EH (cell line): ENCODE measurements at regions not wholly inside any gene's neighbourhood (a gene's known extent, or its start where the extent isn't known, plus 50 kb on each side); places are given as distances from the start of the nearest gene placed in this dataset.

Experiments used
- DNase-seq: peaks from one replicate; pipeline ENCODE4 v3.0.0-alpha.2; 2015; ENCODE audit warnings: low read depth

DNA sequence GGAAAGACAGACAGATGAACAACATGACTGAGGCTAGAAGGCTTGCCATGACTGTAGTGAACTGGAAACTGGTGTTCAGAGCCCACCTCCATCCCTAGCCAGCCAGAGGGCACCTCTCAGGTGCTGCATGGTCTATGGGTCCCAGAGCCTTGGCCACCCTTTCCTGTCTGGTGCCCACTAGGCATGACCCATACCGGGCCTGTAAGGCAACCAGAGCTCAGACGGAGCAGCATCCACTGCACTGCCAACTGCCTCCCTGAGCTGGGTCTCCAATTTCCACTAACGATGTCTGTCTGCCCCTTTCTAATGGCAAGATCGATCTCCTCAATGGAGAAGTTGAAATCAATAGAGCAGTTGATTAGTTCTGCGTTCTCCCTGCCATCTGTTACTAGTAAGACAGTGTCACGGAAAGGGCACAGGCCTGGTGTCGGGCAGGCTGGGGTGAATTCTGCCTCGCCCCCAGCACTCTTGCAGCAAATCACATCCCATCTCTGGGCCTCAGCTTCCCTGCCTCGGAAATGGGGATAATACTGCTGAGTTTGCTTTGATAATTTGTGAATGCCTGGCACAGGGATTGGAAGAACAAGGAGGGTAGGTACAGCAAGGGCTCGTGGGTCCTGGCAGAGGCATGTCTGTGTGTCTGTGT, 172.3 kb upstream of the MVB12B start:
- no peak for DNase-seq

DNA sequence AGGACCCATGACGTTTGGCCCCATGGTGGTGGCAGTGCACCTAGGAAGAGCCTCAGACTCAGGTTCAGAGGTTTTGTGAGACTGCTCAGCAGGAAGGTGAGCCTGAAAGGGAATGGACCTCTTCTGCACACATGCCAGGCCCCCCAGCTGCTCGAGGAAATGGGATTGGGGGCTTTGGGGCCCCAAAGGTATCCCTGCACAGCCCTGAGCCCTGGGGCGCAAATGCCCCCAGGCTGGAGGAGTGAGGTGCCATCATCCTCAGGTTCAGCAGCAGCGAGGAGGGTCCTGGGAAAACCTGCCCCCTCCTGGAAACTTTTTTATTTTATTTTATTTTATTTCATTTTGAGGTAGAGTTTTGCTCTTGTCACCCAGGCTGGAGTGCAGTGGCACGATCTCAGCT, 171.8 kb upstream of the MVB12B start:
- no peak for DNase-seq

- DNase-seq: no peak
These were observed 170.6 kb upstream of the MVB12B start for GRCh38 chr9:126155756-126156664.

- DNase-seq: no peak
These were observed 169.7 kb upstream of the MVB12B start for GRCh38 chr9:126156898-126157297.

GRCh38 chr9:126157423-126157822, 169.2 kb upstream of the MVB12B start:
- DNase-seq: no peak

GRCh38 chr9:126157826-126158587, 168.6 kb upstream of the MVB12B start:
- no peak for DNase-seq

DNA sequence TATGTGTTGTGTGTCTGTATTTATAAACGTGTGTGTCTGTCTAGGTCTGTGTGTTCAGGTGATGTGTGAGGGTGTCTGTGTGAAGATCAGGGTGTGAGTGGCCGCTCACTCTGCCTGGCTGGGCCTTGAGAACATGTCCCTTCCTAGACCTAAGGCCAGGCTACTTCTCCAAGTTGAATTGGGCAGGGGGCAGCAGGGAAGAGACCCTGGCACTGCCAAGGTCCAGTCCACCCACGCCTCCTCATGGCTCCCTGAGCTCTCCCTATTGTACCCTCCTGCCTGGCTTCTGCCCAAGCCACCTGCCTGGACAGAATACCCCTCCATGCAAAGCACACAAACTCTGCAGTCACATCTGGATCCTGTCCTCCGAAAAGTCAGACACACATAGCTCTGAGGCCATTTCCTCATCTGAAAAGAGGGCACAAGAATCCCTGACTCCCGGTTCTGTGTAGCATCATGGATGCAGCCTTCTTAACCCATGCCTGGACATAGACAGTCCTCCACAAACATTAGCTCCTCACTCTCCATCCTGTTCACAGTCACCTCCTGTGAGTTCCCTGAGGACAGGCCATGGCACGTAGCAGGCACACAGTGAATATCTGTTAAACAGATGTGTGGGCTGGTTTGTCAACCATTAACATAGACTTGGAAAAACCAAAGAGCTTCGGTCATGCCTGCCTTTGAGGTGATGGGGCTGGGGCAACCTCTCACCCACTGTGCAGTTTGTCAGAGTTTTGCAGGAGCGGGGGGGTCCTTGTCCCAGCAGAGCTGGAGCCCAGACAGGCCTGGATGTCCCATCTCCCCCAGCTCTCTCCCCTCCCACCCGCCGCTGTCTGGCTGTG, 167.8 kb upstream of the MVB12B start:
- DNase-seq: no peak

DNA sequence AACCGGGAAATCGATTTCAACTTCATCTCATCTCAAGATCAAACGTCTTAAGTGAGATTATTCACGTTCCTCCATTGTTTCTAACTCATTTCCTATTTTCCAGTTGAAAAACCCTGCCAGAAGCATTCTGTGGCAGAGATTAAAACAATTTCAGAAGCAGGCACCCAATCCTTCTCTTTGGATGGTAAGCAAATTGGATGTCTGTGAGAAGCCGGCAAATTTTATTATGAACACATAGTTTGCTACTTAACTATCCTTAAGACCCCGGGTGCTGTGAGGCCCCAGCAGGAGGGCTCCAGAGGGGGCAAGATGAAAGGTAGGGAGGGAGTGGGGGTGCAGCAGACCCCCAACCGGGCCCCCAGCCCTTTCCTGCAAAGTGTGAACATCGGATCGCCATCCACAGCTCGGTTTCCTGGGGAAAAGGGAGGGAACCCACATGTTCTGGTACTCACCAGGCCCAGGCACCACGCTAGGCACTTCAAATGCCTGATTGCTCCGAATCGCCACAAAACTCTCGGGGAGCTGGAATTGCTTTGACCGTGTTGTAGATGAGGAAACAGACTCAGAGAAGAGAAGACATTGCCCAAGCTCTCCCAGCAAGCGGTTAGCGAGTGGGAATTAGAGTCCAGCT, 167.1 kb upstream of the MVB12B start:
- no peak for DNase-seq

- no peak for DNase-seq
These were observed 166.4 kb upstream of the MVB12B start for GRCh38 chr9:126160067-126160853.

GRCh38 chr9:126160854-126161329, 165.7 kb upstream of the MVB12B start:
- no peak for DNase-seq

DNA sequence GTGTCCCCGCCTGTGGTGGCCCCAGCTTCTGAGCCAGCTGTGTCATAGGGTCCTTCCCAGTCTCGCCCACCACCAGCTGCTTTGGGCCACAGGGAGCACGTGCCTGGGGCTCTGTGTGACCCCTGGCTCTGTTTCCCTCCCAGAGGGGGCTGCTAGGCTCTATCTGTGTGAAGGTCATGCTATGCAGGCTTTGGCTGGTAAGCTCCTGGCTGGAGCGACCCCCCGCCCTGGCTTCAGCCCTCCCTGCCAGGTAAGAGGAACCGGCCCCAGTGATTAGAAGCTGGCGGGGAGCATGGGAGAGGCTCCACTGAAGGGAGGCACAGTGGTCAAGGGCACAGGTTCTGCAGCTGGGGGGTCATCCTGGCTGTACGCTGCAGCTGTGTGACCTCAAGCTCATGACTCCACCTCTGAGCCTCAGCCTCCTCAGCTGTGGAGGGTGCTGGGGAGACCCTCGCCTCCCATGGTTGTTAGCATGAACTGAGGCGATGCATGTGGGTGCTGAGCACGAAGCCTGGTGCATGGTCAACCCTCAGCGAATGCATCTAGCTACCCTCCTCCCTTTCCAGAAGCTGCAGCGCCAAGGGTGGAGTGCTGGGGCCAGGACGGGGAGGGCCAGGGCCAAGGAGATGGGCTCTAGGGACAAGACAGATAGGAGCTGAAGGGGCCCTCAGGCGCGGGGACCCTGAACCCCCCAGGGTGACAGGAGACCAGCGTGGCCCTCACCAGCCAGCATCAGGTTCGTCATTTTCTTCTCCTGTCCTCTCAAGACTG, 163.8 kb upstream of the MVB12B start:
- DNase-seq: no peak

GRCh38 chr9:126164796-126165525, 161.7 kb upstream of the MVB12B start:
- no peak for DNase-seq

GRCh38 chr9:126165755-126166154, 160.9 kb upstream of the MVB12B start:
- DNase-seq: no peak

GRCh38 chr9:126166291-126166690, 160.3 kb upstream of the MVB12B start:
- no peak for DNase-seq

DNA sequence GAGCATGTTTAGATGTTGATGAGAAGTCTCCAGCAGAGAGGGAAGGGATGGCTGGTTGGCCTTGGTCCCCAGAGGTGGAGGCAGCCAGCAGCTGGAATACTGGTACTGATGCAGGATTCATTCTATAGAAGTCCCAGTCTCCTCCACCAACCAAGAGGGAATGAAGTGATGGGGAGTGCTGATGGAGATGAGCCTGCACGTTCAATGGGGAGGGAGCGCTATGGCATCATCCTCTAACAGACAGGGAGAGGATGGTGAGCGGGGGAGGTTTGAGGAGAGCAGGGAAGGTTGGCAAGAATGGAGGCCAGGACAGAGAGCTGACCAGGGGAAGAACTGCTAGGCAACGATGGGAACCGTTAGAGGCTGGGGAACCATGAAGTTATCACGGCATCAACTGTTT, 159.8 kb upstream of the MVB12B start:
- no peak for DNase-seq

DNA sequence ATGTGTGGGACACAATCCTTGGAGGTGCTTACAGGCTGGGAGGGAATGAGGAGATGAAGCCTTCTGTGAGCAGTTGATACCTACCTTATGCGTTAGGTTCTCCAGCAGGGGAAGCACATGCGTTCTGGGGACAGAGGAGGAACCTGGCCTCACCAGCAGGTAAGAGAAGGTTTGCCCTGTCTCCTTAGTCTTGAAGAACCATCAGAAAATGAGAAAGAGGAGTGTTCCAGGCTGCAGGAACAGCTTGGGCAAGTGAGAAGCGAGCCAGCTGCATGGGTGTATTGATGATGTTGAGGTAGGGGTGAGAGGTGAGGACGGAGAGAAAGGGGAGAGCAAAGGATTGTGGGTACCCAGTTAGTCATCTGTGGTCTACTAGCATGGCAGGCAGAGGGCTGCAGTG, 156.9 kb upstream of the MVB12B start:
- DNase-seq: no peak

GRCh38 chr9:126170286-126170823, 156.3 kb upstream of the MVB12B start:
- no peak for DNase-seq

GRCh38 chr9:126171641-126172040, 155.0 kb upstream of the MVB12B start:
- no peak for DNase-seq

DNA sequence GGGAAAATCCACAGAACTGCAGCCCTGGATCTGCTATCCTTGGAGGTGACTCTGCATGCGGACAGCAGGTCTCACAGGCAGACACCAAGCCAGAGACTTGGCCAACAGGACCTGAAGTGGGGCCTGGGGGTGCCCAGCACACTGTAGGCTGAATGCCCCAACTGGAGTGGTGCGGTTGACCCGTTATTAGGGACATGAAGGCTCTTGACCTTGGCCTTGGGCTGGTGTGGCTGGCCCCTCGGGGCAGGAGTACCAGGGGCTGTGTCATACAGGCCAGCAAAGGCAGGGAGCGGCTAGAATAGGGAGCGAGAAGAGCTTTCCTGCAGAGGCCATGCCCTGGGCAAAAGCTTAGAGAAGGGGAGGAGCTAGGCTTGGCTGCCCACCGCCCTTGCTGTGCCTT, 153.2 kb upstream of the MVB12B start:
- no peak for DNase-seq
